HEK293 (cell line): ENCODE measurements at regions not wholly inside any gene's neighbourhood (a gene's known extent, or its start where the extent isn't known, plus 50 kb on each side); places are given as distances from the start of the nearest gene placed in this dataset.

Experiments
- HOXC10 ChIP-seq: sonication (generic); formaldehyde crosslinking; IDR thresholded peaks from 2 replicates; pipeline ENCODE4 v1.8.1; 2023; ENCODE audit warnings: mild to moderate bottlenecking, missing genetic modification reagents
- KLF1 ChIP-seq: fragments of 450-650 bp; formaldehyde crosslinking; IDR thresholded peaks from 2 replicates; pipeline ENCODE4 v1.5.1; 2016; ENCODE audit warnings: missing biosample characterization, missing genetic modification characterization
- RBAK ChIP-seq: fragments of 450-650 bp; formaldehyde crosslinking; IDR thresholded peaks from 2 replicates; pipeline ENCODE4 v1.5.1; 2016; ENCODE audit warnings: missing biosample characterization, missing genetic modification characterization
- ZBTB20 ChIP-seq: fragments of 450-650 bp; formaldehyde crosslinking; IDR thresholded peaks from 2 replicates; pipeline ENCODE4 v1.5.1; 2016; ENCODE audit warnings: missing biosample characterization, missing genetic modification characterization
- ZNF121 ChIP-seq: fragments of 450-650 bp; formaldehyde crosslinking; IDR thresholded peaks from 2 replicates; pipeline ENCODE4 v1.5.1; 2016; ENCODE audit warnings: missing biosample characterization, missing genetic modification characterization
- ZNF24 ChIP-seq: fragments of 450-650 bp; formaldehyde crosslinking; IDR thresholded peaks from 2 replicates; pipeline ENCODE4 v1.5.1; 2016; ENCODE audit warnings: missing biosample characterization, missing genetic modification characterization

GRCh38 chr6:144468709-144469108, 183.6 kb downstream of the UTRN start:
- TF ChIP-seq ZNF121 (tag by site-specific recombination): no peak
- no peak for TF ChIP-seq ZNF24
- TF ChIP-seq HOXC10 (CRISPR knock-in tag): no peak
- TF ChIP-seq KLF1 (tag by site-specific recombination): no peak
- TF ChIP-seq ZBTB20: no peak
- no peak for TF ChIP-seq RBAK
